ENCODE measurements at regions not wholly inside any gene's neighbourhood (a gene's known extent, or its start where the extent isn't known, plus 50 kb on each side); places are given as distances from the start of the nearest gene placed in this dataset.

- no peak overlapping the region for H3K4me3 Mint-ChIP-seq
- no peak overlapping the region for H3K27ac Mint-ChIP-seq
- no peaks in the 10 kb centered on the region for H3K9me3 Mint-ChIP-seq
- DNase-seq (ENCODE audit: low spot score) = no peak
- no peaks in the 10 kb centered on the region for H3K36me3 Mint-ChIP-seq (ENCODE audit: low read depth)
- H3K27me3 Mint-ChIP-seq (ENCODE audit: low read depth) = peaks cover 10% of the 10 kb centered on the region
- no peaks in the 10 kb centered on the region for H3K4me1 Mint-ChIP-seq (ENCODE audit: low read depth)
Observed at GRCh38 chr10:28796606-28797512, 119.5 kb downstream of the BAMBI start.

DNA sequence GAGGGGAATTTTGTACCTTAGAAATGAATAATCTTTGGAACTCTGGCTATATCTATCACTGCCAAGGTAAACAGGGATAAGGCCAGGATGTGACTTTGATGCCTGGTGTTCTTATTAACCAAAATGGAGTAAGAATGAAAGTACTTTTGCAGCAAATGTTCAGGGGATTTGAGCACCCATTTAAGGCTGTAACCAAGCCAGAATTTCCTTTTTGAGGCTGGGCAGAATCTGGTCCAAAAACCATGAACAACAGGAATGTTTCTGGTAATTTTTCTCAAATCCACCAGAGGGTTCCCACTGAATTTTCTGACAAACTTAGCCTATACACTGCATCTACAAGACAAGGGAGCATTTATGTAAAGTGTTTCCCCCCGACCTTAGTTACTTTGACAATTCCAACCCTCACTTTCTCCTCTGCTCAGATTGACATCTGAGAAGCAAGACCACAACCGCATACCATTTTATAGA is 120.6 kb downstream of the BAMBI start:
- H3K36me3 Mint-ChIP-seq (ENCODE audit: low read depth) = no peaks in the 10 kb centered on the region
- DNase-seq (ENCODE audit: low spot score) = no peak
- no peak overlapping the region for H3K27ac Mint-ChIP-seq
- no peak overlapping the region for H3K4me3 Mint-ChIP-seq
- H3K9me3 Mint-ChIP-seq = no peaks in the 10 kb centered on the region
- H3K27me3 Mint-ChIP-seq (ENCODE audit: low read depth) = peaks cover 10% of the 10 kb centered on the region
- H3K4me1 Mint-ChIP-seq (ENCODE audit: low read depth) = no peaks in the 10 kb centered on the region

DNA sequence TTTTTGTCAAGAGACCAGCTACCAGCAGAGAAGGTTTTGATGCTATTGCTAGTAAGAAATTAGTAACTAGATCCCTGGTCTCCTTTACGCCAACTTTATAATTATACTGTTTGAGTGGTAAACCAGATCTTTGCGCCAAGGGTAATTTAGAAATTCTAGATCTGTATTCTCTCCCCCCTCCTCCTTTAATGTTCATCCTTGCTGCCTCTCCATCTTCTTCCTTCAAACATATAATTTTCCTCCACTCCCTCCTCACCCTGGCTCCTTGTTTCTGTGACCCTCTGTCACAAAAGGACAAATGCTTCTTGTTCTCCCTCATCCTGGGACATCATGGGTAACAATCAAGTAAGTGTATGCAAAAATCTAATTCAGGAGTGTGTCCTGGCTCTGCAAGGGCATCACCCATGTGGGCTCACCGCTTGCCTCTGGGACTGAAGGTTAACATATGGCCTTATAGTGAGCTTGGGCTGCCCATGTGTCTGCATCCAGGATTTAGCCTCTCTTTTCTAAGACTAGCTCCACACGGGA is 121.2 kb downstream of the BAMBI start:
- Mint-ChIP-seq H3K27ac (no peak overlapping the region), H3K36me3 (ENCODE audit: low read depth) (no peaks in the 10 kb centered on the region), H3K9me3 (no peaks in the 10 kb centered on the region), H3K4me3 (no peak overlapping the region), H3K27me3 (ENCODE audit: low read depth) (peaks cover 10% of the 10 kb centered on the region), H3K4me1 (ENCODE audit: low read depth) (no peaks in the 10 kb centered on the region)
- no peak for DNase-seq (ENCODE audit: low spot score)

DNA sequence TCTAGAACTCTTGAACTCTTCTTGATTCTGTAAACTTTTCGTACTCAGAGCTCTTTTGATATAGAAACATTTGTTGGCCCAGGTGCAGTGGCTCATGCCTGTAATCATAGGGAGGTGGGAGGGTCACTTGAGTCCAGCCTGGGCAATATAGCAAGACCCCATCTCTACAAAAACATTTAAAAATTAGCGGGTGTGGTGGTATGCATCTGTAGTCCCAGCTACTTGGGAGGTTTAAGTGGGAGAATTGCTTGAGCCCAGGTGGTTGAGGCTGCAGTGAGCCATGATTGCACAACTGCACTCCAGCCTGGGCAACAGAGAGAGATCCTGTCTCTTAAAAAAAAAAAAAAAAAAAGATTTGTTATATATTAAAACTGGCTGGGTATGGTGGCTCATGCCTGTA is 121.6 kb downstream of the BAMBI start:
- Mint-ChIP-seq H3K4me3 (no peak overlapping the region), H3K9me3 (no peaks in the 10 kb centered on the region), H3K36me3 (ENCODE audit: low read depth) (no peaks in the 10 kb centered on the region), H3K27me3 (ENCODE audit: low read depth) (peaks cover 10% of the 10 kb centered on the region), H3K4me1 (ENCODE audit: low read depth) (no peaks in the 10 kb centered on the region), H3K27ac (no peak overlapping the region)
- DNase-seq (ENCODE audit: low spot score) = no peak

GRCh38 chr10:28800144-28800543 is 122.8 kb downstream of the BAMBI start:
- Mint-ChIP-seq H3K4me1 (ENCODE audit: low read depth) (no peaks in the 10 kb centered on the region), H3K4me3 (no peak overlapping the region), H3K9me3 (no peaks in the 10 kb centered on the region), H3K27me3 (ENCODE audit: low read depth) (peaks cover 10% of the 10 kb centered on the region), H3K27ac (no peak overlapping the region), H3K36me3 (ENCODE audit: low read depth) (no peaks in the 10 kb centered on the region)
- no peak for DNase-seq (ENCODE audit: low spot score)

DNA sequence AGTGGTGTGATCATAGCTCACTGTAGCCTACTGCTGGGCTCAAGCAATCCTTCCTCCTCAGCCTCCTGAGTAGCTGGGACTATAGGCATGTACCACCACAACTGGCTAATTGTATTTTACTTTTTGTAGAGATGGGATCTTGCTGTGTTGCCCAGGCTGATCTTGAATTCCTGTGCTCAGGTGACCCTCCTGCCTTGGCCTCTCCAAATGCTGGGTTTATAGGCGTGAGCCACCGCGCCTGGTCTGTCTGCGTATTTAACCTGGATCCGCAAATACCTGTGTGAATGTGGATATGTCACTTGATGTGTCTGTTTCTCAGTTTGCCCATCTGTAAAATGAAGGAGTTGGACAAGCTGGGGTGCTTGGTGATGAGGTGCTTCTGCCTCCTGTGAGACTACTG is 123.9 kb downstream of the BAMBI start:
- H3K36me3 Mint-ChIP-seq (ENCODE audit: low read depth) = no peaks in the 10 kb centered on the region
- peaks cover 10% of the 10 kb centered on the region for H3K27me3 Mint-ChIP-seq (ENCODE audit: low read depth)
- no peak for DNase-seq (ENCODE audit: low spot score)
- no peaks in the 10 kb centered on the region for H3K9me3 Mint-ChIP-seq
- no peaks in the 10 kb centered on the region for H3K4me1 Mint-ChIP-seq (ENCODE audit: low read depth)
- H3K27ac Mint-ChIP-seq = no peak overlapping the region
- H3K4me3 Mint-ChIP-seq = no peak overlapping the region

DNA sequence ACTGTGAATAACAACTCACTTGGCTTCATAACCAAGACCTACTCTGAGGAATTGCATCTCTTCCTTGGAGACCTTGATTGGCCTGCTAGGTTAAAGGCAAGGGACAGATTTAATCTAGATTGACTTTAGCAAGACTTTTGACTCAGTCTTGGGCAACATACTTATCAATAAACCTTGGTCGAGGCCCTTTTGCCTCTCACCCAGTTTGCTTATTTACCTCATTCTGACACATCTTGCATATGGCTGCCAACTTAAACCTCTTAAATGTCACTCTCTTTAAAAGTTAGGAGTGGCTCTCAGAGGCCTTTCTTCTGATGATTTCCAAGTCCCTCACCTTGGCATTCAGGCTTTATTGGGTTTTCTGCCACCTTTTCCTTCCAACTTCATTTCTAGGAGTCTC is 124.5 kb downstream of the BAMBI start:
- no peak for DNase-seq (ENCODE audit: low spot score)
- H3K27ac Mint-ChIP-seq = no peak overlapping the region
- H3K4me1 Mint-ChIP-seq (ENCODE audit: low read depth) = no peaks in the 10 kb centered on the region
- H3K4me3 Mint-ChIP-seq = no peak overlapping the region
- no peaks in the 10 kb centered on the region for H3K36me3 Mint-ChIP-seq (ENCODE audit: low read depth)
- peaks cover 13% of the 10 kb centered on the region for H3K27me3 Mint-ChIP-seq (ENCODE audit: low read depth)
- no peaks in the 10 kb centered on the region for H3K9me3 Mint-ChIP-seq

DNA sequence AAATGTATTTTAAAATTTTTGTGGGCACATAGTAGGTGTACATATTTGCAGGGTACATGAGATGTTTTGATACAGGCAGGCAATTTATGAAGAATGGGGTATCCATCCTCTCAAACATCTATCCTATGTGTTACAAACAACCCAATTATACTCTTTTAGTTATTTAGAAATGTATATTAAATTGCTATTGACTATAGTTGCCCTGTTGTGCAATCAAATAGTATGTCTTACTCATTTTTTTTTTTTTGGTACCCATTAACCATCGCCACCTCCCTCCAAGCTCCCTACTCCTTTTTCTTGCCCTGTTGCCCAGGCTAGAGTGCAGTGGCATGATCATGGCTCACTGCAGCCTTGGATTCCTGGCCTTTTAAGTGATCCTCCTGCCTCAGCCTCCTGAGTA is 128.1 kb downstream of the BAMBI start:
- Mint-ChIP-seq H3K27me3 (ENCODE audit: low read depth) (peaks cover 21% of the 10 kb centered on the region), H3K9me3 (no peaks in the 10 kb centered on the region), H3K36me3 (ENCODE audit: low read depth) (no peaks in the 10 kb centered on the region), H3K27ac (no peak overlapping the region), H3K4me1 (ENCODE audit: low read depth) (peaks cover 3% of the 10 kb centered on the region), H3K4me3 (no peak overlapping the region)
- no peak for DNase-seq (ENCODE audit: low spot score)

DNA sequence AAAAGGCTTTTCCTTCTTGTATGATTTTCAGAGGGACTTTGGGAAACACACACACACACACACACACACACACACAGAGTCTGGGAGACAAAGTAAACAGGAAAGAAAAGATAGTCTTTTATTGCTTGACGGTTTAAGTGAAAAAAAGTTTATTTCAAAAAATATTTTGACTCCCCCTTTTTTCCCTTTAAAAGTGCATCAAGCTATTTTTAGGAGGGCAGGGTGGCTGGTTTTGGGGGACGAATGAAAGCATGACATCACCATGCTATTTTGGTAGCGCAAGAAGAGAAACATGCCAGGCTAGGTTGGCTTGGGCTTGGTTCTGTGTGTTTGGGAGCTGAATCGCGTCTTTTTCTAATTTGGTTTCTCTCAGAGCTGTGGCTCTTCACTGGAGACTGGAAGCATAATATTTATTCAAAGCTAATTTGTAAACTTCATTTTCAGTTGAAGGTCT is 129.2 kb downstream of the BAMBI start:
- peaks cover 21% of the 10 kb centered on the region for H3K27me3 Mint-ChIP-seq (ENCODE audit: low read depth)
- no peak for DNase-seq (ENCODE audit: low spot score)
- H3K36me3 Mint-ChIP-seq (ENCODE audit: low read depth) = no peaks in the 10 kb centered on the region
- no peaks in the 10 kb centered on the region for H3K9me3 Mint-ChIP-seq
- peaks cover 3% of the 10 kb centered on the region for H3K4me1 Mint-ChIP-seq (ENCODE audit: low read depth)
- no peak overlapping the region for H3K27ac Mint-ChIP-seq
- no peak overlapping the region for H3K4me3 Mint-ChIP-seq

- Mint-ChIP-seq H3K27ac (no peak overlapping the region), H3K4me3 (no peak overlapping the region), H3K9me3 (no peaks in the 10 kb centered on the region), H3K27me3 (ENCODE audit: low read depth) (peaks cover 21% of the 10 kb centered on the region), H3K36me3 (ENCODE audit: low read depth) (no peaks in the 10 kb centered on the region), H3K4me1 (ENCODE audit: low read depth) (peaks cover 3% of the 10 kb centered on the region)
- no peak for DNase-seq (ENCODE audit: low spot score)
Observed at GRCh38 chr10:28806951-28807759, 129.8 kb downstream of the BAMBI start.

- Mint-ChIP-seq H3K4me1 (ENCODE audit: low read depth) (peaks cover 3% of the 10 kb centered on the region), H3K27ac (no peak overlapping the region), H3K4me3 (no peak overlapping the region), H3K36me3 (ENCODE audit: low read depth) (no peaks in the 10 kb centered on the region), H3K9me3 (no peaks in the 10 kb centered on the region), H3K27me3 (ENCODE audit: low read depth) (peaks cover 21% of the 10 kb centered on the region)
- DNase-seq (ENCODE audit: low spot score) = no peak
Observed at GRCh38 chr10:28807760-28808613, 130.7 kb downstream of the BAMBI start.

GRCh38 chr10:28808693-28809092 is 131.4 kb downstream of the BAMBI start:
- Mint-ChIP-seq H3K9me3 (no peaks in the 10 kb centered on the region), H3K27me3 (ENCODE audit: low read depth) (peaks cover 21% of the 10 kb centered on the region), H3K4me3 (no peak overlapping the region), H3K4me1 (ENCODE audit: low read depth) (peaks cover 3% of the 10 kb centered on the region), H3K27ac (no peak overlapping the region), H3K36me3 (ENCODE audit: low read depth) (no peaks in the 10 kb centered on the region)
- DNase-seq (ENCODE audit: low spot score) = no peak

- H3K9me3 Mint-ChIP-seq = no peaks in the 10 kb centered on the region
- peaks cover 3% of the 10 kb centered on the region for H3K4me1 Mint-ChIP-seq (ENCODE audit: low read depth)
- H3K27me3 Mint-ChIP-seq (ENCODE audit: low read depth) = peaks cover 21% of the 10 kb centered on the region
- DNase-seq (ENCODE audit: low spot score) = no peak
- H3K4me3 Mint-ChIP-seq = no peak overlapping the region
- no peaks in the 10 kb centered on the region for H3K36me3 Mint-ChIP-seq (ENCODE audit: low read depth)
- no peak overlapping the region for H3K27ac Mint-ChIP-seq
Observed at GRCh38 chr10:28810057-28810870, 132.9 kb downstream of the BAMBI start.

Measured in T-helper 2 cell treated with Interferon-gamma antibody and Interleukin-4, amounts not matched to agents 5 μg/mL and 100 μg/mL, for 36 hours (primary cell).